GM19372 (cell line): ENCODE measurements at regions not wholly inside any gene's neighbourhood (a gene's known extent, or its start where the extent isn't known, plus 50 kb on each side); places are given as distances from the start of the nearest gene placed in this dataset.

Source experiments
- ATAC-seq: cut with Tn5 transposase; IDR thresholded peaks from one replicate; pipeline ENCODE4 v1.9.1; 2021; ENCODE audit warnings: mild to moderate bottlenecking, low read depth, moderate library complexity; ENCODE audit not compliant: unreplicated experiment

- no peak for ATAC-seq
Measured at GRCh38 chr7:159271781-159272180, 127.1 kb upstream of the VIPR2 start.

DNA sequence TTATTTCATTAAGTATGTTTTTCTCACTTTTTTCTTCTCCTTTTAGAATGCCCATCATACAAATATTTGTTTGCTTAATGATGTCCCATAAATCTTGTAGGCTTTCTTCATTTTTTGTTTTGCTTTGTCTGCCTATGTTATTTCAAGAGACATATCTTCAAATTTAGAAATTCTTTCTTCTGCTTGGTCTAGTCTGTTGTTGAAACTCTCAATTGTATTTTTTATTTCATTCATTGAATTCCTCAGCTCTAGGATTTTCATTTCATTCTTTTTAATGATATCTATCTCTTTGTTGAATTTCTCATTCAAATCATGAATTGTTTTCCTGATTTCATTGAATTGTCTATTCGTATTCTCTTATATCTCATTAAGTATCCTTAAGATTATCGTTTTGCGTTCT lies 125.1 kb upstream of the VIPR2 start:
- no peak for ATAC-seq

- no peak for ATAC-seq
Measured at GRCh38 chr7:159263430-159263829, 118.8 kb upstream of the VIPR2 start.

DNA sequence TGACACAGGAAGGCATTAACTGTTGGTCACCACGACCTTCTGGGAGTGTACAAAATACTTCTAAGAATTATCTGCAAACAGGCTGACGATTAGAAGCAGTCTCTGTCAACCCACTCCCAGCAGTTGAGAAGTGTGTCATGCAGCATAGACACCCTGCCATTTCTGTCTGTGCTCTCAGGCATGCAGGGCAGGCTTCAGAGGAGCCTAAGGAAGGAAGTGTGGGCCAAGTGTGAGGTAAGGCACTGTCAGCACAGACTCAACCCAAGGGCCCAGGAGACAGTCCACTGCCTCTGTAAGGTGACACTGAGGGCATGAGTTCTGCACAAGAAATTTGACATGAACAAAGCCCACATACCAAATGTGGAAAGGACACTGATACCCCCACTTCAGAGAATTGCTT lies 109.0 kb upstream of the VIPR2 start:
- no peak for ATAC-seq

GRCh38 chr7:159250471-159250870 lies 105.8 kb upstream of the VIPR2 start:
- no peak for ATAC-seq

DNA sequence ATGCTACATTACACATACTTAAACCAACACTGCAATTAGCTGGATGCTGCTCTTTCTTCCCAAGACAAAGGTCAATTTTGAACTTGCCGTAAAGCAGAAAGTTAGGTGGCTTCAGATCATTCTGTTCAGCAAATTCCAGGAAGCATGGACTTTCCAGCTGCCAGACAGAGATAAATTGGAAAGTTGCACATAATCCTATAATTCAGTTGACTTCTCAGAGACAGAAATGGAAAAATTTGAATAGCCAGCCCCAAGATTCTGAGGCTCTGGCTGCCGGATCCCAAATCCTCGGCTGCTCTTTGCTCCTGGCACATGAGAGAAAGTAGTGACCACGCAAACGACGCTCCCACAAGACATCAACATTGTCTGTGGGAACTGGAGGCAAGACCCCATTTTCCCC lies 105.0 kb upstream of the VIPR2 start:
- no peak for ATAC-seq

- ATAC-seq, result no peak
Measured at GRCh38 chr7:159247910-159248309, 103.2 kb upstream of the VIPR2 start.

GRCh38 chr7:159246702-159247480 lies 102.2 kb upstream of the VIPR2 start:
- no peak for ATAC-seq

DNA sequence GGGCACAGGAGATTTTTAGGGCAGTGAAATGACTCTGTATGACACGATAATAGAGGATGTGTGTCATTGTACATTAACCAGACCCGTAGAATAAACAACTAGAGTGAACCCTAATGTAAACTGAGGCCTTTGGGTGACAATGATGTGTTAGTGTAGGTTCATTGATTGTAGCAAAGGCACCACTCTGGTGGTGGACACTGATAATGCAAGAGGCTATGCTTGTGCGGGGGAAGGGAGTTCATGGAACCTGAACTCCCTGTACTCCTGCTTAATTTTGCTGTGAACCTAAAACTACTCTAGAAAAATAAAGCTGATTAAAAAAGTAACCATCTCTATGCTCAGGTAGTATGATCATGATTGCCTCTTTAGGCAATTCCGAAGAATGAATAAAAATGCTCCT lies 96.3 kb upstream of the VIPR2 start:
- no peak for ATAC-seq

- no peak for ATAC-seq
Measured at GRCh38 chr7:159239028-159239427, 94.4 kb upstream of the VIPR2 start.

DNA sequence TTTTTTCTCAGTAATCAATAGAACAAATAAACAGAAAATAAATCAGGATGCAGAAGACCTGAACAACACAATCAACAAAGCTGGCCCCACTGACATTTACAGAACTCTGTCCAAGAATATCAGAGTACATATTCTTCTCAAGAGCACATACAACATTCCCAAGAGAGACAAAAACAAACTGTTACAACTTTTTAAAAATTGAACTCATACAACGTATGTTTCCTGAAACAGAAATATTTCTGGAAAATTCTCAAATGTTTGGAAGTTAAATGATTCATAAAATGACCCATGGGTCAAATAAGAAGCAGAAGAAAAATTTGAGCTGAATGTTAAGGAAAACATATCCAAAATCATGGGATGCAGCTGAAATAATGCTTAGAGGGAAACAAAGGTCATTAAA lies 93.9 kb upstream of the VIPR2 start:
- ATAC-seq, result no peak

GRCh38 chr7:159237022-159237653 lies 92.5 kb upstream of the VIPR2 start:
- no peak for ATAC-seq

DNA sequence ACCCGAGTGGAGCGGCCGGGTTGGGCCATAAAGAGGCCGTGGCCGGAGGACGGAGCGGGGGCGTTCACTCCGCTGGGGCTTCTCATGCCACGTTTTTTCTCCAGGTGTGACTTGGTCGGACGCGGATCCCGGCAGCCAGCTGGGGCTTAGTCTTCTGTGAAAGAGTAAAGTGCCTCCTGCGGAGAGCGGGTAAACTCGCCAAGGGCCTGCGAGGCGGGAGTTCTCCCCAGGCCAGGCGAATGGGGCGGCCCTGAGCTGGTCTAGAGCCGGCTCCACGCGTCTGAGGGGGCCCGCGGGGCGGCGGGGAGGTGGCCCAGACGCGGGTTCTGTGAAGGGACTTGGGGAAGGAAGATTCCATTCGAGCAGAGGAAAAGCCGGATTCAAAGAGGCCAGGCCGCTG lies 86.3 kb upstream of the VIPR2 start:
- ATAC-seq, result no peak

- no peak for ATAC-seq
Measured at GRCh38 chr7:159229683-159230475, 85.2 kb upstream of the VIPR2 start.

DNA sequence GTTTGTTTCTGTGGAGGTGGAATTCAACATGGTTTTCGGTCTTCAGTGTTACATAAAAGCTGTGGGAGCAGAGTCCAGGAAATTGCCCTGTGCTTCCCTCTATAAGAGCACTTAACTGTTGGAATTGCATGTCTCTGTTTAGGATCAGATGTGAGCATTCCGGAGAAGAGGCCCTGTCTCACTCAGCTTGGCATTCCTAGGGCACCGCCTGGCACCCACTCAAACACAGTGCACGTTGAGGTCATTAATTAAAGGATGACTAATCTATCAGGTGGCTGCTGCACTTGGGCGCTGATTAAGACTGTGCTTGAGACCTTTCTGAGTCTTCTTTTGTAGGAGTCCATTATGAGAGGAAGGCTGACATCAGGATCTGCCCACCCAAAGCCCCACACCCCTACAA lies 82.8 kb upstream of the VIPR2 start:
- no peak for ATAC-seq

GRCh38 chr7:159226011-159226702 lies 81.5 kb upstream of the VIPR2 start:
- ATAC-seq, result no peak

GRCh38 chr7:159218607-159219006 lies 73.9 kb upstream of the VIPR2 start:
- ATAC-seq, result no peak

- no peak for ATAC-seq
Measured at GRCh38 chr7:159218170-159218569, 73.5 kb upstream of the VIPR2 start.

DNA sequence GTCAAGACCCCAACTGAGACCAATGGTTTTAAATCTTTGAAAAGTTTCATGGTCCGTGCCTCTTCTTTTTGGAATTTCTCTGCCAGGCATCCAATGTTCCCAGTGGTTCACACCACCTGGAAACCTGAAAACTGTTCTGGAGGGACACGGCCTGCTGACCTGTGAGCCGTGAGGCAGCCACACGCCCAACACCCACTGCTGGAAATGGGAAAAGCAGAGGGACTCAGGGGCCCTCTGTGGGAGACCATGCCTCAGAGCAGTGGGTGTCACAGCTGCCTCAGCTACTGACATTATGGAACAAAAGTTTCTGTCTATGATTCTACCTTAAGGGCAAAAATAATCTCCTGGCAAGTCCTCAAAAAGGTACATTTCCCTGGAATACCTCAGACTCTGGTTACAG lies 70.4 kb upstream of the VIPR2 start:
- ATAC-seq, result no peak

GRCh38 chr7:159213253-159213652 lies 68.6 kb upstream of the VIPR2 start:
- no peak for ATAC-seq

DNA sequence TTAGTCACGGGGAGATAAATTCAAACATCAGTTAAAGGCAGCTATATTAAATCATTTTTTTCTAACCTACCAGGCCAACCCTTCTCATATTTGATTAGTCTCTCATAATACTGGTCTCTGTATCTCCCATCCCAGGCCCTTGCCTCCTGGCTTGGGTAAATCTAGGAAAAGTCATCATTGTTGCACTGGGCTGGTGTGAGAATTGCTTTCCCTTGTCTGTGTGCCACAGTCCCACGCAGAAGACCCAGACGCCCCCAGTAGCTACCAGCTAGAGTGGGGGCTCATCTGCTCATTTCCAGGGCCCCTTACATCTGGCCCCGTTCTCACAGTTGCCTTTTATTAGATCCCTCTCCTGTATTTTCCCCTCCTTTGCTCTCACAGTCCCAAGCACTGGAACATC lies 67.6 kb upstream of the VIPR2 start:
- no peak for ATAC-seq
